DMS53 treated with DMSO at 0.1 percent for 48 hours (cell line): ENCODE measurements at regions not wholly inside any gene's neighbourhood (a gene's known extent, or its start where the extent isn't known, plus 50 kb on each side); places are given as distances from the start of the nearest gene placed in this dataset.
"Not testable (repeated sequence)": the region's sequence is repeated elsewhere in the genome, so short reads cannot be mapped to it uniquely, and the experiment has no call there.

Experiments
- DNase-seq: peaks from one replicate; lab custom pipeline; 2025; ENCODE audit not compliant: unreplicated experiment; lab: John Stamatoyannopoulos, UW

DNA sequence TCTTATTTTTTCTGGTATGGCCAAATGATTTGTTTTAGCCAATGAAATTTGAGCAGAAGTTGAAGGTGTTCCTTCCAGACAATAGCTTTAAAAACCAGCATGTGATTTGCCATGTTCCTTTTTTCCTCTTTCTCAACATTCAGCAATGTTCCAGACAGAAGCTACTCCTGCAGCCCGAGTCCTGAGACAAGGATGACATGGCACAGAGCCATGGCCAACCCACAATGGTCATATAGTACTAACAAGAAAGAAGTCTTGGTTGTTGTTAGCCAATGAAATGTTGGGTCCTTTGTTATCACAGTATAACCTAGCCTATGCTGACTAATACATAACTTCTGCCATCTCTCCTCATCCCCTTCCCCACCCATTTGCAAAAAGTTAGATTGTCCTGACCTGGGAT is 211.1 kb upstream of the STT3B start:
- no peak for DNase-seq

DNA sequence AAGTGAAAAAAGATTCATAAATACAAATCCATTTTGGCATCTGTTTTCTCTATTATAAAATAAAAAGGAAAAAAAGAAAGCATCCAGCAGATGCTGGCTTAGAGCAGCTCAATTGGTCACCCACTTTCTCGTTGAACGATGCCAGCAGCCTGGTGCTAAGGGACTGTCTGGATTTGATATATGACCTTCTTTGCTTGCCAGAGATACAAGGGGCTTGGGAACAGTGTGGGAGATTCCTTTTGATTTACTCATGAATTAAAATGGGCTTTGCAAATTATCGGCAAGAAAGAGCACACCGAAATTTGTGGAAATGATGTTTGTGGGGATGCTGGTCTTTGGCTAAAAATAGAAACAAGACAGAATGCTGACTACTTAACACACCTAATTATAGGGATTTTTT is 210.3 kb upstream of the STT3B start:
- no peak for DNase-seq

DNA sequence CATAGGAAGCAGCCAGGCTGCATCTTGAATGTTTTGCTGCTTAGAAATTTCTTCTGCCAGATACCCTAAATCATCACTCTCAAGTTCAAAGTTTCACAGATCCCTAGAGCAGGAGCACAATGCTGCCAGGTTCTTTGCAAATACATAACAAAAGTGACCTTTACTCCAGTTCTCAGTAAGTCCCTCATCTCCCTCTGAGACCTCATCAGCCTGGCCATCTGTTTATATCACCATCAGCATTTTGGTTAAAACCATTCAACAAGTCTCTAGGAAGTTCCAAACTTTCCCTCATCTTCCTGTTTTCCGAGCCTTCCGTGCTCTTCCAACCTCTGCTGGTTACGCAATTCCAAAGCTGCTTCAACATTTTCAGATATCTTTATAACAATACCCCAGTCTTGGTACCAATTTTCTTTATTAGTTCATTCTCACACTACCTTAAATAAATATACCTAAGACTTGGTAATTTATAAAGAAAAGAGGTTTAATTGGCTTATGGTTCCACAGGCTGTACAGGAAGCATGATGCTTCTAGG is 204.8 kb upstream of the STT3B start:
- not testable (repeated sequence) for DNase-seq

DNA sequence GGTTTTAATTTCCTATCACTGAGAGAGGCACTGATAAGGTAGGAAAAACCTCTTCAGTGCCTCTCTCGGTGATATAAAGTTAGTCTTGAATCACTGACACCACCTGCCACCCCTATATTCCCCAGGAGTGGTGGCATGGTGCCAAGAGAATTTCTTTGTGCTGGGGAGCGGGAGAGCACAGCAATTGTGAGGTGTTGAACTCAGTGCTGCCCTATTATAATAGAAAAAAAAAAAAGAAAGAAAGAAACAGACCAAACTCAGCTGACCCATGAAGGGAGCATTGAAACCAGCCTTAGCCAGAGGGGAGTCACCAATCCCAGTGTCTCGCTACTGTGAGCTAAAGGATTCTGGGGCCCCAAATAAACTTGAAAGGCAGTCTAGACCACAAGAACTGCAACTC is 201.4 kb upstream of the STT3B start:
- no peak for DNase-seq

DNA sequence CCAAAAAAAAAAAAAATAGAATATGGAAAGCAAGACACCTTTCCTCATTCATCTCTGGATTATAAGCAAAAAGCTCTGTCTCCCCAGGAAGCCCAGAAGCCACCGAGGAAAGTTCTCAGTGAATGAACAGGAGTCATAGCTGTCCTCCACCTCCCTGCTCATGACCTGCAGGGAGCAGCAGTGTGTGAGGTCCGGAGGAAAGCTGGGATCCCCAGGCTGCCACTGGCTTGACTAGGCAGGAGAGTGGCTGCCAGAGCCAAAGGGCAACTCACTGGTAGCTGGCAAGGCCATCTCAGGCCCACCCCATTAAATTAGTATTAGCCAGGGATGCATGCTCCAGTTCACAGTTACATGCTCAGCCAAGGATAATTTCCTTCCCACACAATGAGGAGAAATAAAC is 191.6 kb upstream of the STT3B start:
- no peak for DNase-seq

DNA sequence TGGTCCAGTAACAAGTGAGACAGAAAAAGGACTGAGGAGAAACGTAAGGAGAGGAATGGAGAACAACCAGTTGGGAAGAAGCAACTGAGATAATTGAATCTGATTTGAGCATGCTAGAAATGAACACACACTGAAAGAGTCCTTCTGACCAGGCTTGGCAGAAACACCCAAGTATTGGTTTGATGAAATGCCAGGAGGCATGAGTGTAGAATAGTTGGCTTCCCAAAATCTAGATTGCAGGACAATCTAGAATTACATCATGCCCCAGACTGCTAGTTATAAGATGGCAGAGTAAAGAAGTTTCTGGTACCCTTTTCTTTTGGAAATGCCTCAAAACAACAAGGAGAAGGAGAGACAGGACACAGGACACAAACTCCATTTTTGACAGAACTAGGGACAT is 189.7 kb upstream of the STT3B start:
- DNase-seq, result no peak

DNA sequence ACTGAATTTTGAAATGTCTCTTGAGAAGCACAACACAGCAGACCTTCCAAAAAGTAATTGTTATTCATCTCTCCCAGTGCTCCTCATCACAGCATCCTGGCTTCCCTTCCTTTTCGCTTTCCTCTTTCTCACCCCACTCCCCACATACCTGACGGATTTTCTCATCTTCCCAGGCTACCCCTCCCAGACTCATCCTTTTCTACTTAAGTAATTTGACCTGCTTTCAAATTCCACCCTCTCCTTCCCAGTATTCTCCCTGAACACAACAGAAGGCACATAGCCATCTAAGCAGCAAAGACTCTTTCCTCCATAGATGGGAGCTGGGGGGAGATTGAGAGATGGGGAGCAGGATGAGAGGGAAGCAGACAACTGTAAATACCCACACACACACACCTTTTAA is 187.1 kb upstream of the STT3B start:
- DNase-seq, result no peak

DNA sequence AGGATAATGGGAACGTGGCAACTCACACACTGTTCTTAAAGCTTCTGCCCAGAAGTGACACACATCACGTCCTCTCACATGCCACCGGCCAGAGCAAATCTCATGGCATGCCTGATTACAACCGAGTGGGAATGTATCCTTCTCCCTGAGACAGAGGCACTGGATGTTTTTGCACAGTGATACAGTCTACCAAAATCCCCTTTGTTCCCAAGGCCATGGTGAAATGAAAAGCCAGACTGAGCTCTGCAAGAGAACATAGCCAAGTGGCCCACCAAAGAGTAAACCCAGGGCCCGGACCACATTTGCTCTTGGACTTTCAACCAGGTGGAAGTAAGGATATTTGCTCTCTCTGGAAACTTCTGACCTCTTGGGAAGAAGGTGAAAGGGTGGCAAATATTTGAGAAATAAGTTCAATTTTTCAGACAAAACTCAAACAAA is 186.2 kb upstream of the STT3B start:
- DNase-seq, result no peak

DNA sequence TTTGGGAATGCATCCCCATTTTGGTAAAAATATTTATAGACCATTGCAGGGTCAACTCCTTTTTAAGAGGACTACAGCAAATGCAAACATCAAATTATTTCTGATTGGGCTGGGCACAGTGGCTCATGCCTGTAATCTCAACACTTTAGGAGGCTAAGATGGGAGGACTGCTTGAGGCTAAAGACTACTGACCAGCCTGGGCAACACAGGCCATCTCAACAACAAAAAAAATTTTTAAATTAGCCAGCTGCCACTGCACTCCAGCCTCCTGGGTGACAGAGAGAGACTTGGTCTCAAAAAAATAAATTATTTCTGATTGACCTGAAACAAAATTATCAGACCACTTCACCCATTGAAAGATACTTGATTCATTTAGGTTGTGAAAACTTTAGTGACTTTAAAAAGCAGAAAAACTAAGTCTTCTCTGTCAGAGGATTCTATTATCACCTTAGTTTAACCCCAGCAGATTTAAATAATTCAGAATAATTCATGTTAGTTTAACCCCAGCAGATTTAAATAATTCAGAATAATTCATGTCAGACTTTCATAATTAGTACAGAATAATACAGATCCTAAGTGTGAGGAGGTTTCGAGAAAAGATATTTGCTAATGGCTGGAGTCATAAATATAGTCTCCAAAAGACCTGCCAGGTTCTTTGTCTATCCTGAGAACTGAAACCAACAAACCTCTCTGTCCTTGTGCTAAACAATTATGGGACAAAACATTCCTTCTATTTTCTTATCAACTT is 183.6 kb upstream of the STT3B start:
- DNase-seq, result no peak

DNA sequence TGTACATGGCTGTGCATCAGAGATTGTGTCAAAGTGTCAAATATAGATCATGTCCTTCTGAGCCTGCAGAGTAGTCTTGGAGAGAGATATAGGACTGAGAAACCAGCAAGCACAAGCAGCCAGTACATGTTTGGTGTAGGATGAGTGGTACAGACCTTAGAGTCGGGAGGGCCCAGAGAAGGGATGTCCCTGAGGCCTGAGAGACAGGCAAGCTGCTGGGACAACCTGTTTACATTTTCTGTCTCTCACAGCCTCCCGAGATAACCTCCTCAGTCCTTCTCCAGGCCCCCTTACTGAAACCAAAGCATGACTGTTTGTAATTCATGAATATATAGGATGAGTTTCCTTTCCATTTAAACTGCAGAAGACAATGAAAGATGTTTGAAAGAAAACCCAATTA is 182.4 kb upstream of the STT3B start:
- no peak for DNase-seq

DNA sequence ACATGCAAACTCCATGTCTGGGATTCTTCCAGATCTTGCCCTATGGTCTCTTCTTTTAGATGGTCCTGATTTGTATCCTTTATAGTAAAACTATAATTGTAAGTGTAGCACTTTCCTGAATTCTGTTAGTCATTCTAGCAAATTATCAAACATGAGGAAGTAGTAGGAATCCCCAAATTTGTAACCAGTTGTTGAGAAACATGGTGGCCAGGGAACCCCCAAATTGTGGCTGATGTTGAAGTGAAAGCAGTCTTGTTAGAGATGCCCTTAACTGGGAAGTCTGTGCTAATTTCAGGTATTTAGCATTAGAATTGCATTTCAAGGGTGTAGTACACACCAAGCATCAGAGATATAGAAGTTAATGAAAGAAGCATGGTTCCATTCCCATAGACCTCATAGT is 180.4 kb upstream of the STT3B start:
- no peak for DNase-seq

DNA sequence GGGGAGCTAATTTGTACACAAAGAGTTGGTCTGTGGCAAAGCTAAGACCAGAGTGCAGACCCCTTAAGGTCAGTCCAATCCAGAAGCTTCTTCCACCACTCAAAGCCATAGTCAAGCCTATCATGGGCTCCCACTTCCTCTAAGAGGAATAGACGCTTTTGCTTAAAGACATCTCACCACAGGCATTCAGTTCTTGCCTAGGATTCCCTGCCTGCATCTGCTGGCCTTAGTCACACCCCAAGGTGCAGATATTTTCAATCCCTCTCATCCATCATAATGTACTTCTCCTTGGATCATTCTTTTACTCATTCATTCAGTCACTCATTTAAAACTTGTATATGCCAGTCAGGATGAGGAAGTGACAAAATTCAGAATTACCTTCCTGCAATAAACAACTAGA is 179.6 kb upstream of the STT3B start:
- DNase-seq, result no peak

DNA sequence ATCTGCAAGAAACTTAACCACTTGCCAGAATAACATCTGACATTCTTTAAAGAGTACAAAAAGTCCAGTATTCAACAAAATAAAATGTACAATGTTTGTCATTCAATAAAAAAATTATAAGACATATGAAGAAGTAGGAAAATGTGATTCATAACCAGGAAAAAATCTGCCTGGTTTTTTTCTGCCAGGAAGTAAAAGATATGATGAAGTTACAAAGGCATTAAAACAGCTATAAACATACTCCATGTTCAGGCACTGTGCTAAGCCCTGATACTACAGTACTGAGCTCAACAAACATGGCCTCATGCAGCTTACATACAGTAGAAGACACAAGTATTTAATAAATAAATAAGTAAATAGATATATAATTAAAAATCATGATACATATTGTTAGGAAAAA is 178.4 kb upstream of the STT3B start:
- no peak for DNase-seq

DNA sequence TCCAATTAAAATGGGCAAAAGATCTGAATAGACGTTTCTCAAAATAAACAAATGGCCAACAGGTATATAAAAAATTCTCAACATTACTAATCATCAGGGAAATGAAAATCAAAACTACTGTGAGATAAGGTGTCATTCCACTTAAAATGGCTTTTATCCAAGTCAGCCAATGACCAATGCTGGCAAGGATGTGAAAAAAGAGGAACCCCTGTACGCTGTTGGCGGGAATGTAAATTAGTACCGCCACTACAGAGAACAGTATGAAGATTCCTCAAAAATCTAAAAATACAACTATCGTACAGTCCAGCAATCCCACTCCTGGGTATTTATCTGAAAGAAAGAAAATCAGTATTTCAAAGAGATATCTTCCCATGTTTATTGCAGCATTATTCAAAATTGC is 176.9 kb upstream of the STT3B start:
- no peak for DNase-seq

DNA sequence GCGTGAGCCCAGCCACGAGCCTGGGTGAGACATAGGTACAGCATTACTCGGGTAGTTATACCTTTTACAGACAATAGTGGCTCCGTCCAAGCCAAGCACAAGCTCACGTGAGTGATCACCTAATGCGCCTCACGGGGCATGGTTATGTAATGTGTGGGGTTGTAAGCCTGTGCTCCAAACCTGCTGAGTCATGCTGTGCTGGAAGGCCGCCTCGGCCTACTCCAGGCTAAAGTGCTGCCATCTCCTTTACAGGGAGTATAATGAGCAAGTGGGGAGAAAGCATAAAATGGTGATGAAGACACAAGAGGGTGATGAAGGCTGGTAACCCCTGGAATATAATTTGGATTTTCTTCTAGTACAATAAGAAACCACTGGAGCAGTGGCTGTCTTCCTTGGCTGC is 175.8 kb upstream of the STT3B start:
- no peak for DNase-seq

DNA sequence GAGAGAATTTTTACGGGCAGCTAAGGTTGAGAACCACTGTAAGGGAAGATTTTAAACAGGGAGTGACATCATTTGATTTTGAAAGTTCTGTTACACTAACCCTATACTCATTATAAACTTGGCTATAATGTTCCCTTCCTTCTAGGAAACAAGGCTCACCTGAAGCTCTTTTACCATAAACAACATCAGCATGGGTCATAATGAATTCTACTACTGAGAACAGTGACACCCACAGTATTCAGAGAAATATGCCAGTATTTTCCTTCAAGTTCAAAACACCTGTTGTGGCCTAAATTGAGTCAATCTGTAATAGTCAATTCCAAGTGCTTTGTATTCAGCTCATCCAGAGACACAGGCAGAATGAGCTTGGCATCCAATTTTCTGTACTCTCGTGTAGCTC is 175.3 kb upstream of the STT3B start:
- no peak for DNase-seq

DNA sequence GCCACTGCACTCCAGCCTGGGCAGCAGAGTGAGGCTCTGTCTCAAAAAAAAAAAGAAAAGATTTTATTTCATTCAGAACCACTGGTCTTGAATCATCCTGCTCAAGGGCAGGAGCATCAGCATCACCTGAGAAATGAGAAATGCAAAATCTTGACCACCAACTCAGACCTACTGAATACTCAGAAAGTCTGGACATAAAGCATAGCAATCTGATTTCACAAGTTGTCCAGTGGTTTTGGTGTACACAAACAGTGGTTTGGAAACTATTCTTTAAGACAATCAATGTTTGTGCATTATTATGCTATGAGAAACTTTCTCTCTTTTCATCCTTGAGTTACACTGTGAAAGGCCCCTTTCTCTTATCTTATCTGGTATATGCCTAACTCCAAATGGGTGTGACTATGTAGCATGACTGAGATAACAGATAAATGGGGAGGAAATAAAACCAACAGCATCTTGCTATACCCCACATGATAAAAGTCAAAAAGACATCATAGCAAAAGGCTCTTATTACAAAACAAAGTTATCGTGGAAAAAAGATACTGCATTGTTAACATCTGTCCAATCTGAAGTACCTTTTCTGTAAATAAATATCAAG is 174.2 kb upstream of the STT3B start:
- DNase-seq, result no peak

DNA sequence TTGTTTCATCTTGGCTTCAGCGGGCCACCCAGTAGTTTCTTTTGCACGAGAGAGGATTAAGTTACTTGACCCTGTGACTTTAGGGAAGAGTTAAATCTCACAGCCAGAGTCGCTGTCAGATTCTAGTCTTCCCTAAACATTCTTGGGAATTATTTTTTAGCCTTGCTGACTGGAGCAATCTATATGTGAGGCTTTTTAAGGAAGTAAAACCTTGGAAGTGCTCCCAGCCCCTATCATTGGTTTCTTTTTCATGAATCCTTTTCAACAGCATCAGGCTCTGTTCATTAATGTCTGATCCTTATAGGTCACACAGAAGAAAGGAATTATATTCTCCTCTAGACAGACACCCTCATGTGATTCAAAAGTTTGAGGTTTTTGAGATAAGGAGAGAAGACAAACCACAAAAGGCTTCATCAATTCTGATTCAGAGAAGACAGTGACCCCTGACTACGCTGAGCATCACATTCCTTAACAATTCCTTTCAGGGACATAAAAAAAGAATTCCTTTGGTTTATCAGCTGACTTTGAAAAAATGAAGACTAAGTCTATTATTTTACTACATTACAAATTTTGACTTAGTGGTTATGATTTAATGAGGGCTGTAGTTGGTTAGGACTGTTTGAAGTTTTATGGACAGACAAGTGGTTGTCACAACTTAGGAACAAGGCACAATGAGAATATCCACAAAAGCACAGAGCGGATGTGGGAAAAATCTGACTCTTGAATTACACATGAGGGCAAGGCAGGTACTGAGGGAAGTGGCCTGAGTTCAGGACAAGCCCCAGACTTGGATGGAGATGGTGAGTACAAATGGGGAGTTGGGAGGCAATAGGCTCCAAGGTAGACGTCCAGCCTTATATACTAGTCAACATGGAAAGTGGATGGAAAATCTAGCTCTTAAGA is 171.1 kb upstream of the STT3B start:
- DNase-seq, result no peak

DNA sequence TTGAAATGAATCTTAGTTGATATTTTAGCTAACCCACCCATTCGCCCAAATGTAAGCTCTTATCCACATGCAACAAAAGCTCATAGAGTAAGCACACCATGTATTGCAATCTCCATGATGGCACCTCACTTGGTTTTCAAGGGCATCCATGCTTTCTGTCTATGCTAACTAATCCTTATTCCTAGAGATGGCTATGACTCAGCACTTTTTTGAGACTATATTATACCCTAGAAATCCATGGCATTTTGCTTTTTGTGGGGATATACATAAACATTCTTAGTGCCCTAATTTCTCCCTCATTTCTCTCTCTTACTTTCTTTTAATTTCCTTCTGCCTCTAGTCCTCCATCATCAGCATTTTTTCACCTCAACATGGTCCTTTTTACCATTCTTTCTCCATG is 168.5 kb upstream of the STT3B start:
- no peak for DNase-seq

DNA sequence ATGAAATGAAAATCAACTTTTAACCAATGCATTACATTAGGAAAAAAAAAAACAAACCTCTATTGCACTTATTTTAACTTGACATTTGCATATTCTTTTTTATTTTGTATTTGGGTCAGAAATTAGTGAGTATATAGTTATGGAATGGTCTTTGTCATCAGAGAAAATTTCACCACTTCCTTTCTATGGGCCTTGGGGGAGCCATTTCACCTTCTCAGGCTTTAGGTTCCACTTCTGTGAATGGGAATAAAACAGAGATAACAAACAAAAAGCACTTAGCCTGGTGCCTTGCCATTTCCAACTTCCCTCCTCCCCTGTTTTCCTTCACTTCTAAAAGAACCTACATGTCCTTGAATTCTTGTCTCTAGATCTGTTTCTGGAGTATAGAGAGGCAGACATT is 168.0 kb upstream of the STT3B start:
- DNase-seq, result no peak

DNA sequence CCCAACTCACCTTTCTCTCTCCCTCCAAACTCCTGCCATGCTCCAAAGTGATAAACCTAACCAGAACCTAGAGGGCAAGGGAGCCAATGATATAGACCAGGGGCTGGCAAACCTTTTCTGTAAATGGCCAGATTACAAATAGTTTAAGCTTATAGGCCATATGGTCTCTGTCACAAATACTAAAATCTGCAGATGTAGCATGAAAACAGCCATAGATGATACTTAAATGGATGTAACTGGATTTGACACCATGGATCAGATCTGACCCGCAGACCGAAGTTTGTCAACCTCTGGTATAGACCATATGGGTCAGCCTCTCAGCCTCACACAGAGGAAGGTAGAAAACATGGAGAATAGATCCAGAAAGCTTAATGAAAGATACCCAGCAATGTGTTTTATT is 165.2 kb upstream of the STT3B start:
- no peak for DNase-seq
